Hippocampal formation (tissue), 2 donors: ENCODE measurements at regions not wholly inside any gene's neighbourhood (a gene's known extent, or its start where the extent isn't known, plus 50 kb on each side); places are given as distances from the start of the nearest gene placed in this dataset.
"Not testable (repeated sequence)": the region's sequence is repeated elsewhere in the genome, so short reads cannot be mapped to it uniquely, and the experiment has no call there.

Experiments
- DNase-seq, 2 donors: peaks; one replicate each; lab custom pipeline; 2025; lab: John Stamatoyannopoulos, UW

DNA sequence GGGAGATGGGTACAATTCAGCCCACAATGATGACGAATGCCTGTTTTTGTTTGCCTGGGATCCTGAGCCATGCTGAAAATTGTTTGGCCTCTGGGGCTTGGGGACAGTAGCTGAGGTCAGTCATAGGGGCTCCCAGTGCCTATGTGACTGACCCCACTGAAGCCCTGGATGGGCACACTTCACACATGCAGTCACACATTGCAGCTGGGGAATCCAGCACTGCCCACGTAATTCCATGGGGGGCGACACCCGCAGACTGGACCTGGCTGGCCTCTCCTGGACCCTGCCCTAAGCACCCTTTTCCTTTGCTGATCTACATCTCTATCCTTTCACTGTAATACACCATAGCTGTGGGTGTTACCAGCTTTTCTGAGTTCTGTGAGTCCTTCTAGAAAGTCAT lies 295.2 kb upstream of the HS6ST1 start:
- DNase-seq = no peak

- not testable (repeated sequence) for DNase-seq
Measured at GRCh38 chr2:128614907-128615306, 296.2 kb upstream of the HS6ST1 start.

GRCh38 chr2:128615571-128615970 lies 296.9 kb upstream of the HS6ST1 start:
- DNase-seq = no peak

- no peak for DNase-seq
Measured at GRCh38 chr2:128617029-128617590, 298.4 kb upstream of the HS6ST1 start.

- DNase-seq = no peak
Measured at GRCh38 chr2:128617661-128618060, 299.0 kb upstream of the HS6ST1 start.

DNA sequence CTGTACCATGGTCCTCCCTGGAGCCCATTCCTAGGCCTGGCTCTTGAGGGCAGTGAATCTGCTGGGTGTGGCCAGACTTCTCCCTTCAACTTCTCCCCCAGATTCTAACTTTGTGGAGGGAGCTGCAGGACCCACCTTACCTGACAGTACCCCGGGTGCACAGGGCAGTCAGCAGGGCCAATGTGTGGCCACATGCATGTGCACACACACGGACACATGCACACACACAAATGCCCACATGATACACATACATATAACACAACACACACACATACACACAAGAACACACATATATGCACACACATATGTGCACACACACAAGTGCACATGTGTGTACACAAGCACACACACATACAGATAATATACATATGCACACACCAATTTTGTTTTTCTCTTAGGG lies 300.0 kb upstream of the HS6ST1 start:
- DNase-seq = no peak

GRCh38 chr2:128619471-128620325 lies 301.0 kb upstream of the HS6ST1 start:
- DNase-seq = no peak

DNA sequence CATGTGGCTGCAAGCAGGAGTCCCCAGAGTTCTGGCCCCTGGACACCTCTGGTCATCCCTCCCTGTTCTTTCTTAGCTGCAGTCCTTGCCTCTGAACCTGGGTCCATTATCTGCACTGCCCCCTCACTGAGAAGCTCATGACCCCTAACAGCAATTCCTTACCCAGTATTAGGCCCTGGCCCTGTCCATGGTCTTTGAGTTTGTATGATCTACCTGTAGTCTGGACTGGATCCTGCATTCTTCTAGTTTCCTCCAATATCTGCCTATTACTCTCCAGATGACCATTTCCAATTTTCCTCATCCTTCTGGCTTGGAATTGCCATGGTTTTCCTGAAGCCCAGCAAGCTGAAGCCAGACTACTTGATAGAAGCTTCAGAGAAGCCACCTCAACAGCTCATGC lies 302.4 kb upstream of the HS6ST1 start:
- no peak for DNase-seq

- peak in 1 of 2 donors; percentile 31 for DNase-seq
Measured at GRCh38 chr2:128622371-128622770, 303.7 kb upstream of the HS6ST1 start.

DNA sequence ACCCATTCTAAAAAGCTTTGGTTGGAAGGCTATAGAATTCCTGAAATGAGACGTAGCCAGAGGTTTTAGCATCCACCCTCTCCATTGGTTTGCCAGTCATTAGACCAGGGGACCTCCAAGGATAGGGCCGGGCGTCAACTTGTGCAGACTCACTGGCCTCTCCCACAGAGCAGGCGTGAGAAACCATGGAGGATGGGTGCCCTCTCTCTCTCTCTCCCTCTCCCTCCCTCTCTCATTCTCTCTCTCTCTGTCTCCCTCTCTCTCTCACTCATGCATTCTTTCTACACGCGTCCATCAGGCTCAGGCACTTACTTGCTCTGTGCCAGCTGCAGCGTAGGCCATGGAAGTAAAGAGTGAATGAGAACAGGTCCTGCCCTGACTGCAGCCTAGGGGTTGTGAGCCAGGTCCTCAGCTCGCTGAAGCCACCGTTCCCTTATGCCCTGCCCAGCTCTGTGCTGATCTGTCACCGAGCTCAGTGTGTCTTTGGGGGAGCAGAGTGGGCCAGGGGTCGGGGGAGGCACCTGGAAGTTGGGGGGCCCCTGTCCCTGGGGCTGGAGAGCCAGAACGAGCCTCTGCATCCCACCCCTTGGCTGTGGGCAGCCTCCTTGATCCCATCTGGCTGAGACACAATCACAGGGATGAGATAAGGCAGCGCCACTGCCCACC lies 304.4 kb upstream of the HS6ST1 start:
- no peak for DNase-seq

DNA sequence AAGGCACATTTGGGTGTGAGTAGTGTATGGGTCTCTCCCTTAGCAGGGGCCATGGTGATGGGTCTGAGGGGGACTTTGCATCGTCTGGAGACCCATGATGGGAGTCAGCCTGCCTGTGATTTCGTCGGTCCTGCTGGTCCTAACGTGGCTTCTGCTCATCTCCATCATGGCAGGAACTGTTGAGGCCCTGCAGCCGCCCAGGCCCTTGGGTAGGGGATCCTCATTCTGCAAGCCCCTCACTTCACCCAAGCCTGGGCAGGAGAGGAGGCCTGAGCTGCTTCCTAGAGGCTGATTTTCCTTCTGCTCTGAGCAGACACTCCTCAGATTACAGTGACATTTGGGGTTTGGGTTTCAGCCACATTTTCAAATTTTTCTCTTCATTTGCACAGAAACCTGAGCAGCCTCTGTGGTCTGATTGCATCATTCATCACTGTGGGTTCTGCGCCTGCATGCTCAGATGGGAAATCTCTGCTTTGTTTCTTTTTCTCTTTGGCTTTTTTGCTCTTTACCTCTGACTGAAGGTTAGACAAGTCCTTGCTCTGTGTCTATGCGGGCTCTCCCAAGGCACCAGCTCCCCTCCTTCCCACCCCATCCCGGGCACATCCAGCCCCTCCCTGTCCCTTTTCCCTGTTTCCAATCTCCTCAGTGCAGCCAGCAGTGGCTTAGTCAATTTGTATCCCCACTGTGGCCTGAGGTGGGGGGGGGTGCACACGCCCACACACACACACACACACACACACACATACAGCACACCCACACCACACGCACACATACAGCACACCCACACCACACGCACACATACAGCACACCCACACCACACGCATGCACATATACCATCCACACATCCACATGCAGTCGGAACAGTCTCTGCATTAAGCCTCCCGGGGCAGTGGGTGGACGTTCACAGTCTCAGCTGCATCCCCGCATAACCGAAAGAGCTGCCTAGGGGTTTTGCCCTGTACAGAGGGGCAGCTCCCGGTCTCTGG lies 305.4 kb upstream of the HS6ST1 start:
- no peak for DNase-seq

- DNase-seq = no peak
Measured at GRCh38 chr2:128624956-128625355, 306.3 kb upstream of the HS6ST1 start.

DNA sequence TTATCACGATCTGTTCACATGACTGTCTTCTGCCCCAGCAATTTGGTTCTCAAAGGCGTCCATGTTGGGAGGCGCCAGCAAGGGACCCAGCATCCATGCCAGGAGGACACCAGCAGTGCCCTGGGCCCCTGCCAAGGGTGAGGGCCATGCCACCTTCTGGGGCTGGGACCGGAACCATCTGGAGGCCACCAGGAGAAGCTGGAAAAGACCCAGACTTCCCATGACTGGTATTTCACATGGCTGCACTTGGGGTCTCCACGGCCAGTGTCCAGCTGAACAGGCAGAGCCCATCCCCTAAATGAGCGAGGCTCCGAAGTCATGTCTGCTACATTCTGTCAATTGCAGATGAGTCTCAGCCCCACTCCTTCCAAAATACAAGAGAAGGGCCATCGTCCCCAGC lies 306.8 kb upstream of the HS6ST1 start:
- DNase-seq = no peak

GRCh38 chr2:128625963-128626759 lies 307.5 kb upstream of the HS6ST1 start:
- no peak for DNase-seq

- no peak for DNase-seq
Measured at GRCh38 chr2:128626760-128627511, 308.3 kb upstream of the HS6ST1 start.

DNA sequence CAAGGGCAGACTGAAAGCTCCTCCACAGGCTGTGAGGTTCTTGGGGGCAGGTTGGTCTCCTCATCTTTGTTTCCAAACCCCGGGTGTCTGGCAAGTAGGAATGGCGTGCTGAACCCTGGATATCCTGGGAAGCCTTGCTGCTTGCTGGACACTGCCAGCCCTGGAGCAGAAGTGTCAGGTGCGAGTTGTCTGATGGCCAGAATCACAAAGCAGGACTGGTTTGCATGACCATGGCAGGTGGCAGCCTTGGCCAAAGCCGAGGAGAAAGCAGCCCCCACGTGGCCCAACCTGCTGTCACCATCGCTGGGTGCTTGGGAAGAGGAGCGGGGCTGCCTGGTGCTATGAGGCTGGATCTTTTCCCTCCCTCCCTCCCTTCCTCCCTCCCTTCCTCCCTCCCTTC lies 309.5 kb upstream of the HS6ST1 start:
- DNase-seq = no peak

- DNase-seq = no peak
Measured at GRCh38 chr2:128628996-128629395, 310.3 kb upstream of the HS6ST1 start.

DNA sequence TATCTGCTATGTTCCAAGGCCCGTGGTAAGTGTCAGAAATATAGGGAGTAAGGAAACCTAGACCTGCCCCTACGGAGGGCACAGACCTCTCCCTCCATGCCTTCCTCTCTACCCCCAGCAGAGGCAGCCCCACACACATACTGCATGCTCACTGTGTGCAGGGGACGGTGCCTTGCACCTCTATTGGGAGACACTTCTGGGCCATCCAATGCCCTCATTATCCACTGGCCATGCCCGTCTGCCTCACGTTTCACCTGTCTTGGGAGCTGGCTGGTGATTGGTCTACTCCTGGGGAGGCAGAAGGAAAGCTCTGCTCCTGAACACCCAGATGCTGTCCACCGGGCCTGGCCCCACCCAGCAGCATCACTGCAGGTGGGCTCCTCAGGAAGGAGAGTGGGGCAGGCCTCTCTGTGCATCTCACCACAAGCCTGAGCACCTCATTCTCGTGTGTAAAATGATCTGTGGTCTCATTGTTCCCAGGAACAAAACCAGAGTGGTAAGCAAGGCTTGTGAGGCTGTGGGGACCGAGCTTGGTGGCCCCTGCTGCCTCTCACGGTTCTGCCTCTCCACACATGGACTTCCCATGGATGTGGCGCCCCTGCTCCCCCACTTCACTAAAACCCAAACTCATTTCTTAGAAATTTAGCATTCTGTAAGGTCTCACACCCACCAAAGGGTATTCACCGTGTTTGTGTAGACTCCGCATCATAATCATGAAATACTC lies 312.5 kb upstream of the HS6ST1 start:
- no peak for DNase-seq

GRCh38 chr2:128631698-128632500 lies 313.2 kb upstream of the HS6ST1 start:
- DNase-seq = no peak
